MM.1S (cell line): ENCODE measurements at regions not wholly inside any gene's neighbourhood (a gene's known extent, or its start where the extent isn't known, plus 50 kb on each side); places are given as distances from the start of the nearest gene placed in this dataset.

ENCODE experiments used
- EZH2 ChIP-seq: fragments of 300-600 bp; sonication (generic); optimal IDR thresholded peaks from 2 replicates; pipeline ENCODE3; 2017; ENCODE audit warnings: low read depth, mild to moderate bottlenecking, antibody characterized with exemption, low read length, mixed read lengths
- TF ChIP-seq, protein P1 (sequence below): fragments of 300-600 bp; sonication (generic); IDR thresholded peaks from 2 replicates; pipeline ENCODE4 v1.5.1; 2016; ENCODE audit warnings: antibody characterized with exemption, low read length, mixed read lengths

DNA sequence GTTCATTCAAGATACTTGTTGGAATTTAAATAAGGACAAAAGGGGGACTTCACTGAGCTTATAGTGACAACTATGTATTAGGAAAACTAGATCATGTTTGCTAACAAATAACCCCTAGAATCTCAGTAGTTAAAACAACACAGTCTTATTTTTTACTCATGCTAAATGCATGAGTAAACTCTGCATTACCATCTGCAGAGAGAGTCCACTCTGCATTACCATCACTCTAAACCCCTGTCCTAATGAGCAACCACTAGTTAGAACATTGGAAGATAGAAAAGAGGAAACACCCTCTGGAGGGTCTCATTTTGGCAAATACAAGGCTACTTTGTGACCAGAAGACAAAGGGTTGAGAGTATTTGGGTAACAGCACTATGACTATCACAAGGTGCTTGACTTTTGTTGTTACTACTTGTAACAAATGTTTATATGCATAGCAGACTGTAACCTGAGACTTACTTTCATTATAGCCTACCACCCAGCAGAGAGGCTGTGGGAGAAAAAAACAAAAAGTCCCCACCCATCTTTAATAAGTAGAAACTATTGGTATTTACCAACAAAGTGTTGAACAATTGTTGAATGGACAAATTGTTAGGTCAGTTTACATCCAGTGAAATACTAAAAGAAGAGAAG, 99.1 kb downstream of the OXSM start:
- TF ChIP-seq, protein P1, sequence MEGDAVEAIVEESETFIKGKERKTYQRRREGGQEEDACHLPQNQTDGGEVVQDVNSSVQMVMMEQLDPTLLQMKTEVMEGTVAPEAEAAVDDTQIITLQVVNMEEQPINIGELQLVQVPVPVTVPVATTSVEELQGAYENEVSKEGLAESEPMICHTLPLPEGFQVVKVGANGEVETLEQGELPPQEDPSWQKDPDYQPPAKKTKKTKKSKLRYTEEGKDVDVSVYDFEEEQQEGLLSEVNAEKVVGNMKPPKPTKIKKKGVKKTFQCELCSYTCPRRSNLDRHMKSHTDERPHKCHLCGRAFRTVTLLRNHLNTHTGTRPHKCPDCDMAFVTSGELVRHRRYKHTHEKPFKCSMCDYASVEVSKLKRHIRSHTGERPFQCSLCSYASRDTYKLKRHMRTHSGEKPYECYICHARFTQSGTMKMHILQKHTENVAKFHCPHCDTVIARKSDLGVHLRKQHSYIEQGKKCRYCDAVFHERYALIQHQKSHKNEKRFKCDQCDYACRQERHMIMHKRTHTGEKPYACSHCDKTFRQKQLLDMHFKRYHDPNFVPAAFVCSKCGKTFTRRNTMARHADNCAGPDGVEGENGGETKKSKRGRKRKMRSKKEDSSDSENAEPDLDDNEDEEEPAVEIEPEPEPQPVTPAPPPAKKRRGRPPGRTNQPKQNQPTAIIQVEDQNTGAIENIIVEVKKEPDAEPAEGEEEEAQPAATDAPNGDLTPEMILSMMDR, result no peak
- no peak for TF ChIP-seq EZH2
